ENCODE measurements at regions not wholly inside any gene's neighbourhood (a gene's known extent, or its start where the extent isn't known, plus 50 kb on each side); places are given as distances from the start of the nearest gene placed in this dataset.

DNA sequence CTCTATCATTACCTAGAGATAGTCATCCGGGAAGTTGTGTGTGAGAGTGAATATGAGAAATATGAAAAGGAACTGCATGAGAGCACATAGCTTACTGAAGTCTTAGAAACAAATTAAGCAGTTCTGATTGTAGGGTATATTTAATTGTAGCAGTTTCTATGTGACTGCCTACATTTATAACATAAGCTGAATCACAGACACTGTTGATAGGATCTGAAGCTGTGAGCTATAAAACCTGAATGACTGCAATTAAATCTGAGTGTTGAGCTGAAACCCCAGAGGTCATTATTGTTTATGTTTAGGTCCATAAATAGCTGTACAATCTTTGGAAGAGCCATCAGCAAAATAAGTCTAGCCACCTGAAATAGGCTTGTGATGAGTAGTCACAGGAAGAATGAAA lies 210.1 kb upstream of the CXCL13 start:
- Histone ChIP-seq H3K9ac (ENCODE audit: insufficient read depth, low read depth, low read length) (no peak overlapping the region), H3K79me2 (ENCODE audit: insufficient read depth, low read length) (no peaks in the 10 kb centered on the region), H3K4me3 (replicated peaks in 1 of 3; ENCODE audit: insufficient read depth in 1 of 3, low read depth in 2 of 3, low read length in 3 of 3) (no peak overlapping the region), H3K4me1 (ENCODE audit: insufficient read depth, low read length) (no peaks in the 10 kb centered on the region), H3K36me3 (replicated peaks in 1 of 2; ENCODE audit: control insufficient read depth in 1 of 2, insufficient read depth in 2 of 2, low read length in 2 of 2) (no peaks in the 10 kb centered on the region), H4K20me1 (ENCODE audit: insufficient read depth, low read length) (no peaks in the 10 kb centered on the region), H2AFZ (ENCODE audit: low read length) (no peak overlapping the region), H3K27ac (ENCODE audit: extremely low read length, insufficient read depth, low read length) (no peak overlapping the region), H3K9me3 (ENCODE audit: low read length) (no peaks in the 10 kb centered on the region), H3K27me3 (ENCODE audit: control insufficient read depth in 1 of 2, insufficient read depth in 2 of 2, low read length in 2 of 2) (no peaks in the 10 kb centered on the region), H3K4me2 (ENCODE audit: low read depth, low read length) (no peak overlapping the region)
- DNase-seq (ENCODE audit: low spot score) (no peak), FAIRE-seq (no peak), ATAC-seq (no peak)
- in situ Hi-C loops (cut with HindIII; ENCODE audit: extremely low pct_ligation_motif_present, low pct_unique_long_range_greater_than_20kb), result no loop called here
- intact Hi-C loops (cut with micrococcal nuclease; ENCODE audit: unreplicated experiment), result no loop called here
- 63% methylated on average over 1 of the region's 1 CpG for WGBS (ENCODE audit: low lambda C conversion rate)
- BruUV-seq (replicated peaks), result no TSS peak
- ChIA-PET POLR2A (no interaction called here), CTCF (ENCODE audit: low intra/inter-chr PET ratio, low total read pairs) (no interaction called here)
- no peak for TF ChIP-seq KAT2B (IDR thresholded peaks at IDR 0.05; ENCODE audit: borderline replicate concordance, low read depth, low read length)
- no peak for TF ChIP-seq MAFG (CRISPR knock-in tag; IDR thresholded peaks at IDR 0.05)
- TF ChIP-seq KDM6A (CRISPR knock-in tag; IDR thresholded peaks at IDR 0.05; ENCODE audit: low read depth), result no peak
- TF ChIP-seq NCOR1 (IDR thresholded peaks at IDR 0.05; ENCODE audit: borderline replicate concordance, low read length), result no peak
- no peak for TF ChIP-seq PAF1 (CRISPR knock-in tag; IDR thresholded peaks at IDR 0.05)
- no peak for TF ChIP-seq SMAD9 (CRISPR knock-in tag; IDR thresholded peaks at IDR 0.05)
- TF ChIP-seq SRSF9 (IDR thresholded peaks at IDR 0.05; ENCODE audit: borderline replicate concordance, insufficient read depth, low read depth, low read length, poor library complexity, severe bottlenecking), result no peak
- no peak for TF ChIP-seq GATAD2A (CRISPR knock-in tag; IDR thresholded peaks at IDR 0.05)
- TF ChIP-seq ZBTB1 (CRISPR knock-in tag; IDR thresholded peaks at IDR 0.05; ENCODE audit: borderline replicate concordance), result no peak
- TF ChIP-seq POGZ (CRISPR knock-in tag; IDR thresholded peaks at IDR 0.05), result no peak
- TF ChIP-seq, protein P1, sequence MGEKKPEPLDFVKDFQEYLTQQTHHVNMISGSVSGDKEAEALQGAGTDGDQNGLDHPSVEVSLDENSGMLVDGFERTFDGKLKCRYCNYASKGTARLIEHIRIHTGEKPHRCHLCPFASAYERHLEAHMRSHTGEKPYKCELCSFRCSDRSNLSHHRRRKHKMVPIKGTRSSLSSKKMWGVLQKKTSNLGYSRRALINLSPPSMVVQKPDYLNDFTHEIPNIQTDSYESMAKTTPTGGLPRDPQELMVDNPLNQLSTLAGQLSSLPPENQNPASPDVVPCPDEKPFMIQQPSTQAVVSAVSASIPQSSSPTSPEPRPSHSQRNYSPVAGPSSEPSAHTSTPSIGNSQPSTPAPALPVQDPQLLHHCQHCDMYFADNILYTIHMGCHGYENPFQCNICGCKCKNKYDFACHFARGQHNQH (CRISPR knock-in tag; IDR thresholded peaks at IDR 0.05), result no peak
- TF ChIP-seq ZNF33B (CRISPR knock-in tag; IDR thresholded peaks at IDR 0.05), result no peak
- TF ChIP-seq, protein P2, sequence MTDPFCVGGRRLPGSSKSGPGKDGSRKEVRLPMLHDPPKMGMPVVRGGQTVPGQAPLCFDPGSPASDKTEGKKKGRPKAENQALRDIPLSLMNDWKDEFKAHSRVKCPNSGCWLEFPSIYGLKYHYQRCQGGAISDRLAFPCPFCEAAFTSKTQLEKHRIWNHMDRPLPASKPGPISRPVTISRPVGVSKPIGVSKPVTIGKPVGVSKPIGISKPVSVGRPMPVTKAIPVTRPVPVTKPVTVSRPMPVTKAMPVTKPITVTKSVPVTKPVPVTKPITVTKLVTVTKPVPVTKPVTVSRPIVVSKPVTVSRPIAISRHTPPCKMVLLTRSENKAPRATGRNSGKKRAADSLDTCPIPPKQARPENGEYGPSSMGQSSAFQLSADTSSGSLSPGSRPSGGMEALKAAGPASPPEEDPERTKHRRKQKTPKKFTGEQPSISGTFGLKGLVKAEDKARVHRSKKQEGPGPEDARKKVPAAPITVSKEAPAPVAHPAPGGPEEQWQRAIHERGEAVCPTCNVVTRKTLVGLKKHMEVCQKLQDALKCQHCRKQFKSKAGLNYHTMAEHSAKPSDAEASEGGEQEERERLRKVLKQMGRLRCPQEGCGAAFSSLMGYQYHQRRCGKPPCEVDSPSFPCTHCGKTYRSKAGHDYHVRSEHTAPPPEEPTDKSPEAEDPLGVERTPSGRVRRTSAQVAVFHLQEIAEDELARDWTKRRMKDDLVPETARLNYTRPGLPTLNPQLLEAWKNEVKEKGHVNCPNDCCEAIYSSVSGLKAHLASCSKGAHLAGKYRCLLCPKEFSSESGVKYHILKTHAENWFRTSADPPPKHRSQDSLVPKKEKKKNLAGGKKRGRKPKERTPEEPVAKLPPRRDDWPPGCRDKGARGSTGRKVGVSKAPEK (CRISPR knock-in tag; IDR thresholded peaks at IDR 0.05; ENCODE audit: borderline replicate concordance), result no peak
- no peak for TF ChIP-seq REPIN1 (CRISPR knock-in tag; IDR thresholded peaks at IDR 0.05; ENCODE audit: borderline replicate concordance, low read depth)
- TF ChIP-seq, protein P3, sequence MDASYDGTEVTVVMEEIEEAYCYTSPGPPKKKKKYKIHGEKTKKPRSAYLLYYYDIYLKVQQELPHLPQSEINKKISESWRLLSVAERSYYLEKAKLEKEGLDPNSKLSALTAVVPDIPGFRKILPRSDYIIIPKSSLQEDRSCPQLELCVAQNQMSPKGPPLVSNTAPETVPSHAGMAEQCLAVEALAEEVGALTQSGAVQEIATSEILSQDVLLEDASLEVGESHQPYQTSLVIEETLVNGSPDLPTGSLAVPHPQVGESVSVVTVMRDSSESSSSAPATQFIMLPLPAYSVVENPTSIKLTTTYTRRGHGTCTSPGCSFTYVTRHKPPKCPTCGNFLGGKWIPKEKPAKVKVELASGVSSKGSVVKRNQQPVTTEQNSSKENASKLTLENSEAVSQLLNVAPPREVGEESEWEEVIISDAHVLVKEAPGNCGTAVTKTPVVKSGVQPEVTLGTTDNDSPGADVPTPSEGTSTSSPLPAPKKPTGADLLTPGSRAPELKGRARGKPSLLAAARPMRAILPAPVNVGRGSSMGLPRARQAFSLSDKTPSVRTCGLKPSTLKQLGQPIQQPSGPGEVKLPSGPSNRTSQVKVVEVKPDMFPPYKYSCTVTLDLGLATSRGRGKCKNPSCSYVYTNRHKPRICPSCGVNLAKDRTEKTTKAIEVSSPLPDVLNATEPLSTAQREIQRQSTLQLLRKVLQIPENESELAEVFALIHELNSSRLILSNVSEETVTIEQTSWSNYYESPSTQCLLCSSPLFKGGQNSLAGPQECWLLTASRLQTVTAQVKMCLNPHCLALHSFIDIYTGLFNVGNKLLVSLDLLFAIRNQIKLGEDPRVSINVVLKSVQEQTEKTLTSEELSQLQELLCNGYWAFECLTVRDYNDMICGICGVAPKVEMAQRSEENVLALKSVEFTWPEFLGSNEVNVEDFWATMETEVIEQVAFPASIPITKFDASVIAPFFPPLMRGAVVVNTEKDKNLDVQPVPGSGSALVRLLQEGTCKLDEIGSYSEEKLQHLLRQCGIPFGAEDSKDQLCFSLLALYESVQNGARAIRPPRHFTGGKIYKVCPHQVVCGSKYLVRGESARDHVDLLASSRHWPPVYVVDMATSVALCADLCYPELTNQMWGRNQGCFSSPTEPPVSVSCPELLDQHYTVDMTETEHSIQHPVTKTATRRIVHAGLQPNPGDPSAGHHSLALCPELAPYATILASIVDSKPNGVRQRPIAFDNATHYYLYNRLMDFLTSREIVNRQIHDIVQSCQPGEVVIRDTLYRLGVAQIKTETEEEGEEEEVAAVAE (CRISPR knock-in tag; IDR thresholded peaks at IDR 0.05; ENCODE audit: borderline replicate concordance), result no peak
- no peak for TF ChIP-seq PTBP1 (IDR thresholded peaks at IDR 0.05; ENCODE audit: low read depth, low read length, poor library complexity, severe bottlenecking)
- TF ChIP-seq ZNF615 (CRISPR knock-in tag; IDR thresholded peaks at IDR 0.05; ENCODE audit: borderline replicate concordance), result no peak

All from HepG2 (cell line).